ENCODE measurements at regions not wholly inside any gene's neighbourhood (a gene's known extent, or its start where the extent isn't known, plus 50 kb on each side); places are given as distances from the start of the nearest gene placed in this dataset.

GRCh38 chr6:99184696-99185095 lies 164.8 kb downstream of the FAXC start:
- Histone ChIP-seq H3F3A (ENCODE audit: insufficient read depth, low read length, poor library complexity, severe bottlenecking) (no peaks in the 10 kb centered on the region), H3K9ac (ENCODE audit: low read length) (no peak overlapping the region), H2AFZ (ENCODE audit: low read depth, low read length) (no peak overlapping the region), H3K27me3 (ENCODE audit: insufficient read depth, low read depth, low read length) (no peaks in the 10 kb centered on the region), H3K79me2 (replicated peaks; ENCODE audit: insufficient read depth, low read length) (no peaks in the 10 kb centered on the region), H3K4me2 (ENCODE audit: low read length) (no peak overlapping the region), H3K36me3 (ENCODE audit: insufficient read depth, low read length) (no peaks in the 10 kb centered on the region), H3K9me3 (ENCODE audit: low read length) (no peaks in the 10 kb centered on the region), H3K9me2 (ENCODE audit: insufficient read depth, low read length) (no peaks in the 10 kb centered on the region), H3K27ac (ENCODE audit: low read length) (no peak overlapping the region), H3K4me3 (ENCODE audit: low read length) (no peak overlapping the region), H4K20me1 (ENCODE audit: insufficient read depth) (no peaks in the 10 kb centered on the region)
- TF ChIP-seq SMC3 (conservative IDR thresholded peaks at IDR 0.05; ENCODE audit: poor library complexity) (no peak), POLR2AphosphoS5 (IDR thresholded peaks at IDR 0.05) (no peak), EP300 (conservative IDR thresholded peaks at IDR 0.05; ENCODE audit: poor library complexity, severe bottlenecking) (no peak), EZH2 (IDR thresholded peaks at IDR 0.05; ENCODE audit: borderline replicate concordance, insufficient read depth, low read length, poor library complexity, severe bottlenecking) (no peak), MXI1 (conservative IDR thresholded peaks at IDR 0.05; ENCODE audit: poor library complexity, severe bottlenecking) (no peak), RAD21 (conservative IDR thresholded peaks at IDR 0.05) (no peak), TAF1 (IDR thresholded peaks at IDR 0.05; ENCODE audit: low read depth) (no peak)
- TF ChIP-seq, protein P1, sequence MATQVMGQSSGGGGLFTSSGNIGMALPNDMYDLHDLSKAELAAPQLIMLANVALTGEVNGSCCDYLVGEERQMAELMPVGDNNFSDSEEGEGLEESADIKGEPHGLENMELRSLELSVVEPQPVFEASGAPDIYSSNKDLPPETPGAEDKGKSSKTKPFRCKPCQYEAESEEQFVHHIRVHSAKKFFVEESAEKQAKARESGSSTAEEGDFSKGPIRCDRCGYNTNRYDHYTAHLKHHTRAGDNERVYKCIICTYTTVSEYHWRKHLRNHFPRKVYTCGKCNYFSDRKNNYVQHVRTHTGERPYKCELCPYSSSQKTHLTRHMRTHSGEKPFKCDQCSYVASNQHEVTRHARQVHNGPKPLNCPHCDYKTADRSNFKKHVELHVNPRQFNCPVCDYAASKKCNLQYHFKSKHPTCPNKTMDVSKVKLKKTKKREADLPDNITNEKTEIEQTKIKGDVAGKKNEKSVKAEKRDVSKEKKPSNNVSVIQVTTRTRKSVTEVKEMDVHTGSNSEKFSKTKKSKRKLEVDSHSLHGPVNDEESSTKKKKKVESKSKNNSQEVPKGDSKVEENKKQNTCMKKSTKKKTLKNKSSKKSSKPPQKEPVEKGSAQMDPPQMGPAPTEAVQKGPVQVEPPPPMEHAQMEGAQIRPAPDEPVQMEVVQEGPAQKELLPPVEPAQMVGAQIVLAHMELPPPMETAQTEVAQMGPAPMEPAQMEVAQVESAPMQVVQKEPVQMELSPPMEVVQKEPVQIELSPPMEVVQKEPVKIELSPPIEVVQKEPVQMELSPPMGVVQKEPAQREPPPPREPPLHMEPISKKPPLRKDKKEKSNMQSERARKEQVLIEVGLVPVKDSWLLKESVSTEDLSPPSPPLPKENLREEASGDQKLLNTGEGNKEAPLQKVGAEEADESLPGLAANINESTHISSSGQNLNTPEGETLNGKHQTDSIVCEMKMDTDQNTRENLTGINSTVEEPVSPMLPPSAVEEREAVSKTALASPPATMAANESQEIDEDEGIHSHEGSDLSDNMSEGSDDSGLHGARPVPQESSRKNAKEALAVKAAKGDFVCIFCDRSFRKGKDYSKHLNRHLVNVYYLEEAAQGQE (IDR thresholded peaks at IDR 0.05; ENCODE audit: borderline replicate concordance) = no peak
- TF ChIP-seq, protein P2, sequence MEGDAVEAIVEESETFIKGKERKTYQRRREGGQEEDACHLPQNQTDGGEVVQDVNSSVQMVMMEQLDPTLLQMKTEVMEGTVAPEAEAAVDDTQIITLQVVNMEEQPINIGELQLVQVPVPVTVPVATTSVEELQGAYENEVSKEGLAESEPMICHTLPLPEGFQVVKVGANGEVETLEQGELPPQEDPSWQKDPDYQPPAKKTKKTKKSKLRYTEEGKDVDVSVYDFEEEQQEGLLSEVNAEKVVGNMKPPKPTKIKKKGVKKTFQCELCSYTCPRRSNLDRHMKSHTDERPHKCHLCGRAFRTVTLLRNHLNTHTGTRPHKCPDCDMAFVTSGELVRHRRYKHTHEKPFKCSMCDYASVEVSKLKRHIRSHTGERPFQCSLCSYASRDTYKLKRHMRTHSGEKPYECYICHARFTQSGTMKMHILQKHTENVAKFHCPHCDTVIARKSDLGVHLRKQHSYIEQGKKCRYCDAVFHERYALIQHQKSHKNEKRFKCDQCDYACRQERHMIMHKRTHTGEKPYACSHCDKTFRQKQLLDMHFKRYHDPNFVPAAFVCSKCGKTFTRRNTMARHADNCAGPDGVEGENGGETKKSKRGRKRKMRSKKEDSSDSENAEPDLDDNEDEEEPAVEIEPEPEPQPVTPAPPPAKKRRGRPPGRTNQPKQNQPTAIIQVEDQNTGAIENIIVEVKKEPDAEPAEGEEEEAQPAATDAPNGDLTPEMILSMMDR (IDR thresholded peaks at IDR 0.05; ENCODE audit: poor library complexity, severe bottlenecking) = no peak

GRCh38 chr6:99183066-99183465 lies 166.4 kb downstream of the FAXC start:
- Histone ChIP-seq H4K20me1 (ENCODE audit: insufficient read depth) (no peaks in the 10 kb centered on the region), H3F3A (ENCODE audit: insufficient read depth, low read length, poor library complexity, severe bottlenecking) (no peaks in the 10 kb centered on the region), H3K27me3 (ENCODE audit: insufficient read depth, low read depth, low read length) (no peaks in the 10 kb centered on the region), H3K9me2 (ENCODE audit: insufficient read depth, low read length) (no peaks in the 10 kb centered on the region), H3K27ac (ENCODE audit: low read length) (no peak overlapping the region), H3K4me3 (ENCODE audit: low read length) (no peak overlapping the region), H3K36me3 (ENCODE audit: insufficient read depth, low read length) (no peaks in the 10 kb centered on the region), H3K9ac (ENCODE audit: low read length) (no peak overlapping the region), H3K79me2 (replicated peaks; ENCODE audit: insufficient read depth, low read length) (no peaks in the 10 kb centered on the region), H2AFZ (ENCODE audit: low read depth, low read length) (no peak overlapping the region), H3K9me3 (ENCODE audit: low read length) (no peaks in the 10 kb centered on the region), H3K4me2 (ENCODE audit: low read length) (no peak overlapping the region)
- TF ChIP-seq, protein P2 (IDR thresholded peaks at IDR 0.05; ENCODE audit: poor library complexity, severe bottlenecking) = no peak
- TF ChIP-seq MXI1 (conservative IDR thresholded peaks at IDR 0.05; ENCODE audit: poor library complexity, severe bottlenecking) = no peak
- no peak for TF ChIP-seq EP300 (conservative IDR thresholded peaks at IDR 0.05; ENCODE audit: poor library complexity, severe bottlenecking)
- TF ChIP-seq TAF1 (IDR thresholded peaks at IDR 0.05; ENCODE audit: low read depth) = no peak
- no peak for TF ChIP-seq POLR2AphosphoS5 (IDR thresholded peaks at IDR 0.05)
- no peak for TF ChIP-seq SMC3 (conservative IDR thresholded peaks at IDR 0.05; ENCODE audit: poor library complexity)
- no peak for TF ChIP-seq EZH2 (IDR thresholded peaks at IDR 0.05; ENCODE audit: borderline replicate concordance, insufficient read depth, low read length, poor library complexity, severe bottlenecking)
- no peak for TF ChIP-seq RAD21 (conservative IDR thresholded peaks at IDR 0.05)
- TF ChIP-seq, protein P1 (IDR thresholded peaks at IDR 0.05; ENCODE audit: borderline replicate concordance) = no peak
